ENCODE measurements at regions not wholly inside any gene's neighbourhood (a gene's known extent, or its start where the extent isn't known, plus 50 kb on each side); places are given as distances from the start of the nearest gene placed in this dataset.

DNA sequence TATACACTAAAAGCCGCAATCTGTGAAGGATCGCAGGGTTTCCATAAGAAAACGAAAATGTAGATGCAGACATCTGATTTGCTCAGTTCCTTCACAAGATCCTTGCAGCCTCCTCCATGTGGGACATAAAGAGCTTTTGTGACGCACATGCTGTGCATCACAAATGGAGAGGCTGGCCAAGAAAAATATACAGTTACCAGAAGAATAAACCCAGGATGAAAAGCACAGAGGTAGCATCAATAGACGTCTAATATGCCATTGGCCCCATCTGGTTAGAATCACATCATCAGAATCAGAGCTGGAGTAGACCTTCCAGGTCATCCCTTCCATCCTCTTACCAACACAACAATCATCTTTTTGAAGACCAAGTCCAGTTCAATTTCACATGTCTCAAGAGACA lies 517.4 kb downstream of the RAB28 start:
- Mint-ChIP-seq H3K4me1 (ENCODE audit: low read depth) (no peaks in the 10 kb centered on the region), H3K4me3 (no peak overlapping the region), H3K9me3 (peaks cover 3% of the 10 kb centered on the region), H3K27me3 (ENCODE audit: low read depth) (no peaks in the 10 kb centered on the region), H3K36me3 (ENCODE audit: insufficient read depth) (no peaks in the 10 kb centered on the region)
- DNase-seq (no peak), ATAC-seq (no peak)

DNA sequence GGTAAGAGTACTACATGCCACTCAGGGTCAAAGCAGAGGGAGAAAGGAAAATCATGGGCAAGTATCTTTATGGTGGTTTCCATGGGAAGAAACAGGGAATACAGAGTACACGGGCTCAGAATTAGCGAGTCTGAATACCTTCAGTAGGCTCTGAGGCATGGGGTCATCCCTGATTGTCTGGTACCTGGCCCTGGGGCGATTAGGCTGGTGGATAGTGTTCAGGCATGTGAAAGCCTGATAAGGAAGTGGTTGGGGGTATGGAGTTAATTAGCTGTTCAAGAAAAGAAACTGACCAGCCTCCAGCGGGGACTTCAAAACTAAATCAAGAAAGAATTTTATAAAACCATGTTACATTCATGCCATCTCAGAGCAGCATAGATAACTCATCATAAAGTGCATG lies 518.8 kb downstream of the RAB28 start:
- Mint-ChIP-seq H3K36me3 (ENCODE audit: insufficient read depth) (no peaks in the 10 kb centered on the region), H3K4me3 (no peak overlapping the region), H3K27me3 (ENCODE audit: low read depth) (no peaks in the 10 kb centered on the region), H3K9me3 (peaks cover 3% of the 10 kb centered on the region), H3K4me1 (ENCODE audit: low read depth) (no peaks in the 10 kb centered on the region)
- DNase-seq (no peak), ATAC-seq (no peak)

DNA sequence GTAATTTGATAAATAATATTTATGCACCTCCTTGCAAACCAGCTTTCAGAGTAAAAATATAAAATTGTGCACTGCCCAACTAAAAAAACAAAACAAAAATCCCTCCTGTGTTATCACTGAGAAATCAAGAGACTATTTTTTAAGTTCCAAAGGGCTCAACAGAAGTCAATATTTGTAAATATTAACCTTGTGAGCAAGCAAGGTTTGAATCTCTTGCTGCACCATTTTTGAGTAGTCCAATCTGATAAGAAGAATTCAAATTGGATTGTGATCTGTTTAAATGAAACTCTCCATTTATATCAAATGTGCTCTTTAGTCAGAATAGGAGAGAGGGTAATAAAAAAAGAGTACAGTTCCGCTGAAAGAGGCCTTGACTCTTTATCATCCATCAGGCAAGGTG lies 520.2 kb downstream of the RAB28 start:
- ATAC-seq: no peak
- peaks cover 3% of the 10 kb centered on the region for H3K9me3 Mint-ChIP-seq
- H3K27me3 Mint-ChIP-seq (ENCODE audit: low read depth): no peaks in the 10 kb centered on the region
- H3K4me1 Mint-ChIP-seq (ENCODE audit: low read depth): no peaks in the 10 kb centered on the region
- no peaks in the 10 kb centered on the region for H3K36me3 Mint-ChIP-seq (ENCODE audit: insufficient read depth)
- DNase-seq: no peak
- no peak overlapping the region for H3K4me3 Mint-ChIP-seq

DNA sequence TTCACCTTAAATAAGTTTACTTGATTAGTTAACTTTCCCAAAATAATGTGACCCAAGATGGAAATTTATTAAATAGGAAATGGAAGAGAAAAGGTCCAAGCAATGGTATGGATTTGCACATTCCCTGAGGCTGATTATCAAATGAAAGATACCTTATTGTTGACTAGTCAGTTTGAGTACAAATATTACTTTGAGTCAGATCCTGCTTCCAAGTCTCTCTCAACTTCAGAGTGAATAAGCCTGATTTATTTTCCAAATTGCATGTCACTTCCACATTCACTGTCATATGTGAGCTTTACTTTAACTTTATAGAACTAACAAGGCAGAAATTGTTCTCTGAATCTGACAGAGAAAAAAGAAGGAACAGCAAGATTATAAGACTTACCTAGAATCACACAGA lies 520.8 kb downstream of the RAB28 start:
- H3K36me3 Mint-ChIP-seq (ENCODE audit: insufficient read depth): no peaks in the 10 kb centered on the region
- H3K9me3 Mint-ChIP-seq: peaks cover under 1% of the 10 kb centered on the region
- no peak overlapping the region for H3K4me3 Mint-ChIP-seq
- no peaks in the 10 kb centered on the region for H3K4me1 Mint-ChIP-seq (ENCODE audit: low read depth)
- no peaks in the 10 kb centered on the region for H3K27me3 Mint-ChIP-seq (ENCODE audit: low read depth)
- DNase-seq (no peak), ATAC-seq (no peak)

- H3K27me3 Mint-ChIP-seq (ENCODE audit: low read depth): no peaks in the 10 kb centered on the region
- H3K4me1 Mint-ChIP-seq (ENCODE audit: low read depth): no peaks in the 10 kb centered on the region
- H3K9me3 Mint-ChIP-seq: no peaks in the 10 kb centered on the region
- H3K36me3 Mint-ChIP-seq (ENCODE audit: insufficient read depth): no peaks in the 10 kb centered on the region
- H3K4me3 Mint-ChIP-seq: no peak overlapping the region
- ATAC-seq (no peak), DNase-seq (no peak)
Observed at GRCh38 chr4:12961713-12962112, 522.4 kb downstream of the RAB28 start.

GRCh38 chr4:12958436-12958835 lies 525.7 kb downstream of the RAB28 start:
- Mint-ChIP-seq H3K36me3 (ENCODE audit: insufficient read depth) (no peaks in the 10 kb centered on the region), H3K4me3 (no peak overlapping the region), H3K9me3 (no peaks in the 10 kb centered on the region), H3K4me1 (ENCODE audit: low read depth) (no peaks in the 10 kb centered on the region), H3K27me3 (ENCODE audit: low read depth) (no peaks in the 10 kb centered on the region)
- DNase-seq (no peak), ATAC-seq (no peak)

- ATAC-seq: no peak
- Mint-ChIP-seq H3K9me3 (no peaks in the 10 kb centered on the region), H3K4me1 (ENCODE audit: low read depth) (no peaks in the 10 kb centered on the region), H3K4me3 (no peak overlapping the region), H3K27me3 (ENCODE audit: low read depth) (no peaks in the 10 kb centered on the region), H3K36me3 (ENCODE audit: insufficient read depth) (no peaks in the 10 kb centered on the region)
- no peak for DNase-seq
Observed at GRCh38 chr4:12957108-12957507, 527.0 kb downstream of the RAB28 start.

DNA sequence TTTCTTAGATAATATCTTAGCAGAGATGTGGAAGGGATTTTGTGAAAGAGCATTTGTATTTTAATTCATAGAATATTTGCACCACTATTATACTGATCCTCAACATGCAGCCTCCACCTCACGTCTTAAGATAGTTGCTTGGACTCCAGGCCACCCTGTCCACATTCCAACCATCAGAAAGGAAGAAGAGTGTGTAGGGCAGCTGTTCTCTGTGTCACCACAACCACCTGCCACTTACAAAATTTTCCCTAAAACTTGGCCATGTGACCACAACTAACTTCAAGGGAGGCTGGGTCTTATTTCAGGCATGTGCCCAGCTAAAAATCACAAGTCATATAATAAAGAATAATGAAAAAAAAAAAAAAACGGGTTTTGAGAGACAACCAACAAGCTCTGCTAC lies 528.1 kb downstream of the RAB28 start:
- DNase-seq (no peak), ATAC-seq (no peak)
- no peaks in the 10 kb centered on the region for H3K4me1 Mint-ChIP-seq (ENCODE audit: low read depth)
- H3K4me3 Mint-ChIP-seq: no peak overlapping the region
- no peaks in the 10 kb centered on the region for H3K27me3 Mint-ChIP-seq (ENCODE audit: low read depth)
- H3K9me3 Mint-ChIP-seq: no peaks in the 10 kb centered on the region
- no peaks in the 10 kb centered on the region for H3K36me3 Mint-ChIP-seq (ENCODE audit: insufficient read depth)

DNA sequence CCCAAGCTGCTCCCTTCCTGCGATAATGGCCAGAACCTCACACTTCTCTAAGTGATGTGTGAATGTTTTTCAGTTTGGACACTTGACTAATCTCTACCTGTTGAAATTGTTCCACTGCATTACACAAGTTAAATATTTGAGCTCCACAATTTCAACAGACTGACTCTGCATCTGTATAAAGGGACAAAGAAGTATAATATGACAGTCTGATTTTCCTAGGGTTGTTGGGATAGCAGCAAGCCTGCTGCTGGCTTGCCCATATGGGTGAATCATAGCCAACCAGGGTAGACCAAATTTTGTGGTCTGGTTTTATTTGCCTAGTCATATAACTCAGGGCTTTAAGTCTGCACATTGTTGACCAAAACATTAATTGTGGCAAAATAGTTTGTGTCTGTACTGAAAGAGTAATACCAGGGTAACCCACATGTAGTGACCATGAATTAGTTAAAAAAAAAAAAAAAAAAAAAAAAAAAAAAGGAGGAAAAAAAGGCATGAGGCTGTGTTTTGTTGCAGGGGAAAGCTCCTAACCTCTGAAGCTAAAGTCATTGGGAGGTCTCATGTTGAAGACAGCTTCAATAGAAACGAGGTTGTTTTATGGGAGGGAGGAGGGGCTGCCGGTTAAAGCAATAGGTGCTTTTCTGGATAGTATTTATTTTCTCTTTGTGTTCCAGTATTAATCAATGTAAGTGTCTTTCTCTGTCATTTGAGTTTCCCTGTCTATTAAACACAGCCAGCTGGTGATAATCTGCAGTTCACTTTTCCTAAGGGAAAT lies 534.2 kb downstream of the RAB28 start:
- Mint-ChIP-seq H3K27me3 (ENCODE audit: low read depth) (no peaks in the 10 kb centered on the region), H3K4me3 (no peak overlapping the region), H3K4me1 (ENCODE audit: low read depth) (no peaks in the 10 kb centered on the region), H3K36me3 (ENCODE audit: insufficient read depth) (no peaks in the 10 kb centered on the region), H3K9me3 (no peaks in the 10 kb centered on the region)
- no peak for ATAC-seq
- no peak for DNase-seq

DNA sequence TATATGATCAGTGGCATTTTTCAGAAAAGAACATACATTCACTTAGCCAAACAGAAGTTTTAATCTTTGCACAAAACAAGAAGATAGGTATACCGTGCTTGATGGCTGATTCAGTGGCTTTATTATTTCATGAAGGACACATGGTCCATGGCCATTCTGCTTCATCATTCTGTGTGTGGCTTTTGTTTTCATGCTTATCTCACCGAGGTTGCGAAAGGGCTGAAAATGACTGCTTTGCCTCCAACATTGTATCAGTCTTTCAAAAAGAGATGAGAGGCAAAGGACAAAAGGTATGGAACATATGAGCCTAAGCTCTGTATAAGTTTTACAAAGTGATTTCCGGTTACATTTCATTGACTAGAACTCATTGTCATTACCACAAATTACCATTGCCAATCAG lies 541.1 kb downstream of the RAB28 start:
- Mint-ChIP-seq H3K4me3 (no peak overlapping the region), H3K36me3 (ENCODE audit: insufficient read depth) (no peaks in the 10 kb centered on the region)

GRCh38 chr4:12933760-12934221 lies 550.3 kb downstream of the RAB28 start:
- H3K36me3 Mint-ChIP-seq (ENCODE audit: insufficient read depth): no peaks in the 10 kb centered on the region
- ATAC-seq: no peak
- H3K9me3 Mint-ChIP-seq: peaks cover 10% of the 10 kb centered on the region
- H3K4me1 Mint-ChIP-seq (ENCODE audit: low read depth): no peaks in the 10 kb centered on the region
- H3K27me3 Mint-ChIP-seq (ENCODE audit: low read depth): no peaks in the 10 kb centered on the region
- H3K4me3 Mint-ChIP-seq: no peak overlapping the region
- DNase-seq: no peak

More for the DNA sequence above, 541.1 kb downstream of the RAB28 start:
- no peaks in the 10 kb centered on the region for H3K4me1 Mint-ChIP-seq (ENCODE audit: low read depth)
- no peak for ATAC-seq
- no peaks in the 10 kb centered on the region for H3K27me3 Mint-ChIP-seq (ENCODE audit: low read depth)
- DNase-seq: no peak
- no peaks in the 10 kb centered on the region for H3K9me3 Mint-ChIP-seq

- H3K36me3 Mint-ChIP-seq (ENCODE audit: insufficient read depth): no peaks in the 10 kb centered on the region
- H3K9me3 Mint-ChIP-seq: peaks cover 11% of the 10 kb centered on the region
- ATAC-seq (no peak), DNase-seq (no peak)
- no peak overlapping the region for H3K4me3 Mint-ChIP-seq
- no peaks in the 10 kb centered on the region for H3K27me3 Mint-ChIP-seq (ENCODE audit: low read depth)
- H3K4me1 Mint-ChIP-seq (ENCODE audit: low read depth): no peaks in the 10 kb centered on the region
Observed at GRCh38 chr4:12932203-12932788, 551.8 kb downstream of the RAB28 start.

DNA sequence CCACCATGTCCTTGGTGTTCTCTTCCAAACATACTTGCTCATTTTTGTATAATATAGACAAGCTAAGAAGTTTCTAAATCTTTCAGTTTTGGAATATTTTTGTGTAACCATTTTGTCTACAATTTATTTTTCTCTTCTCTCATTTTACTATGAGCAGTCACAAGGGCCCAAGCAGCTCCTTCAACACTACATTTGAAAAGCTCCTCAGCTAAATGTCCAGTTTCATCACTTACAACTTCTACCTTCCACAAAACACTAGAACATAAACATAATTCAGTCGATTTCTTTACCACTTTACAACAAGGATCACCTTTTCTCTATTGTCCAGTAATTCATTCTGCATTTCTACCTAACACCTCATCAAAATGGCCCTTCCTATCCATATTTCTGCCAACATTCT lies 554.4 kb downstream of the RAB28 start:
- H3K9me3 Mint-ChIP-seq: peaks cover 11% of the 10 kb centered on the region
- DNase-seq: no peak
- no peak overlapping the region for H3K4me3 Mint-ChIP-seq
- H3K36me3 Mint-ChIP-seq (ENCODE audit: insufficient read depth): no peaks in the 10 kb centered on the region
- ATAC-seq: no peak
- H3K4me1 Mint-ChIP-seq (ENCODE audit: low read depth): no peaks in the 10 kb centered on the region
- H3K27me3 Mint-ChIP-seq (ENCODE audit: low read depth): no peaks in the 10 kb centered on the region

- ATAC-seq (no peak), DNase-seq (no peak)
- no peak overlapping the region for H3K4me3 Mint-ChIP-seq
- H3K36me3 Mint-ChIP-seq (ENCODE audit: insufficient read depth): no peaks in the 10 kb centered on the region
- H3K27me3 Mint-ChIP-seq (ENCODE audit: low read depth): no peaks in the 10 kb centered on the region
- H3K4me1 Mint-ChIP-seq (ENCODE audit: low read depth): no peaks in the 10 kb centered on the region
- peaks cover 11% of the 10 kb centered on the region for H3K9me3 Mint-ChIP-seq
Observed at GRCh38 chr4:12928751-12929150, 555.4 kb downstream of the RAB28 start.
